ENCODE measurements at regions not wholly inside any gene's neighbourhood (a gene's known extent, or its start where the extent isn't known, plus 50 kb on each side); places are given as distances from the start of the nearest gene placed in this dataset.
"Not testable (repeated sequence)": the region's sequence is repeated elsewhere in the genome, so short reads cannot be mapped to it uniquely, and the experiment has no call there.

DNA sequence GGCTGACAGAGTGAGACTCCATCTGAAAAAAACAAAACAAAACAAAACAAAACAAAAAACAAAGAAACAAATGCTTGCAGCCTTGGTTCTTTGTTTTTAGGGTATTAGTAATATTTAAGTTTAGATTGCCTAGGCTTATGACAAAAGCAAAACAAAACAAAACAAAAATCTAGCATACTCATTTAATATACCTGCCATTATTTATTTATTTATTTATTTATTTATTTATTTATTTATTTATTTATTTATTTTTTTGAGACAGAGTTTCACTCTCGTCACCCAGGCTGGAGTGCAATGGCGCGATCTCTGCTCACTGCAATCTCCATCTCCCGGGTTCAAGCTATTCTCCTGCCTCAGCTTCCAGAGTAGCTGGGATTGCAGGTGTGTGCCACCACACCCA, 179.7 kb upstream of the COL3A1 start:
- TF ChIP-seq, protein P1, sequence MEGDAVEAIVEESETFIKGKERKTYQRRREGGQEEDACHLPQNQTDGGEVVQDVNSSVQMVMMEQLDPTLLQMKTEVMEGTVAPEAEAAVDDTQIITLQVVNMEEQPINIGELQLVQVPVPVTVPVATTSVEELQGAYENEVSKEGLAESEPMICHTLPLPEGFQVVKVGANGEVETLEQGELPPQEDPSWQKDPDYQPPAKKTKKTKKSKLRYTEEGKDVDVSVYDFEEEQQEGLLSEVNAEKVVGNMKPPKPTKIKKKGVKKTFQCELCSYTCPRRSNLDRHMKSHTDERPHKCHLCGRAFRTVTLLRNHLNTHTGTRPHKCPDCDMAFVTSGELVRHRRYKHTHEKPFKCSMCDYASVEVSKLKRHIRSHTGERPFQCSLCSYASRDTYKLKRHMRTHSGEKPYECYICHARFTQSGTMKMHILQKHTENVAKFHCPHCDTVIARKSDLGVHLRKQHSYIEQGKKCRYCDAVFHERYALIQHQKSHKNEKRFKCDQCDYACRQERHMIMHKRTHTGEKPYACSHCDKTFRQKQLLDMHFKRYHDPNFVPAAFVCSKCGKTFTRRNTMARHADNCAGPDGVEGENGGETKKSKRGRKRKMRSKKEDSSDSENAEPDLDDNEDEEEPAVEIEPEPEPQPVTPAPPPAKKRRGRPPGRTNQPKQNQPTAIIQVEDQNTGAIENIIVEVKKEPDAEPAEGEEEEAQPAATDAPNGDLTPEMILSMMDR (IDR thresholded peaks at IDR 0.05; ENCODE audit: insufficient read depth, low read length, poor library complexity, severe bottlenecking), result not testable (repeated sequence)
- TF ChIP-seq EZH2phosphoT487 (conservative IDR thresholded peaks at IDR 0.05; ENCODE audit: low read length), result not testable (repeated sequence)

Measured in SU-DHL-6 (cell line).